SH-SY5Y (cell line): ENCODE measurements at regions not wholly inside any gene's neighbourhood (a gene's known extent, or its start where the extent isn't known, plus 50 kb on each side); places are given as distances from the start of the nearest gene placed in this dataset.

ENCODE experiments used
- GATA2 ChIP-seq: IDR thresholded peaks from 2 replicates; pipeline ENCODE4 v1.6.1; 2011; ENCODE audit warnings: mild to moderate bottlenecking, low read depth, low read length
- GATA3 ChIP-seq: IDR thresholded peaks from 2 replicates; pipeline ENCODE4 v1.6.1; 2011; ENCODE audit warnings: low read depth, mild to moderate bottlenecking, low read length, moderate library complexity

DNA sequence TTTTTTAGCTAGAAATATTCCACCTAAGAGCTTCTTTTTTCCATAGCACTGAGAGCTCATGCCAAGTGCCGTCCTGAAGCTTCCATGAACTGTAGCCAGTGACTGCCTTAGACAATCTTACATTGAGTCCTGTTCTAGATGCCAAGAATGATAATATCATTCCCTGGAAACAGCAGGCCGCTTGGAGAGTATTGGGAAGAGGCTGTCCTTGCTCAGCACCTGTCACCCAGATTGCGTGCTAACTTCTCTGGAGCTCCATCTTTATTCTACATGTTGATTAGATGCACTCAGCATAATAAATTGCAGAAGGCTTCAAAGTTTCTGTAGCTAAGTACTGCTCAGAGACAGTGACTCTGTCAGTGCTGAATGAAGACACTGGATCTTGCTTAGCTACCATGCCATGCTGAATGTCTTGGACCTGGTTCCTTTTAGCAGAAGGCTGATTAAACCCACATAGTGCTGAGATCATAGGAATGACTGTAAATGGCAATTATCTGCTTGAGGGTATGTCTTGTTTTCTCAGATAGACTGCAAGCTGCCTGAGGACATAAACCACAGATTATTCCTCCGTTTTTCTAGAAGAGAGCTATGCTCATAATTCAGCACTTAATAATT is 83.1 kb upstream of the IRF2BP2 start:
- TF ChIP-seq GATA2 (no peak), GATA3 (no peak)
